Liver (tissue), 3 donors: ENCODE measurements at regions not wholly inside any gene's neighbourhood (a gene's known extent, or its start where the extent isn't known, plus 50 kb on each side); places are given as distances from the start of the nearest gene placed in this dataset.

Source experiments
- ATF3 ChIP-seq: IDR thresholded peaks from 2 replicates; pipeline ENCODE4 v1.6.1; 2016; ENCODE audit warnings: antibody characterized with exemption
- CTCF ChIP-seq: fragments of 150-350 bp; IDR thresholded peaks from 2 replicates; pipeline ENCODE4 v1.5.1; 2017; ENCODE audit warnings: improper control_type of control experiment, low read depth, low read length; ENCODE audit not compliant: missing input control
- EGR1 ChIP-seq, 2 donors: IDR thresholded peaks; 2 replicates each; pipeline ENCODE4 v1.6.1; 2016 to 2018; ENCODE audit warnings: antibody characterized with exemption in 2 of 2, low read depth in 2 of 2
- FOXA1 ChIP-seq: IDR thresholded peaks from 2 replicates; pipeline ENCODE4 v1.6.1; 2016; ENCODE audit warnings: antibody characterized with exemption
- GABPA ChIP-seq, 2 donors: IDR thresholded peaks in 1 of 2; conservative IDR thresholded peaks in 1 of 2; 2 replicates each; pipeline ENCODE4 v1.6.1; 2016; ENCODE audit warnings: antibody characterized with exemption in 2 of 2, mild to moderate bottlenecking in 1 of 2, moderate library complexity in 1 of 2
- HNF4G ChIP-seq: IDR thresholded peaks from 2 replicates; pipeline ENCODE4 v1.6.1; 2016; ENCODE audit warnings: antibody characterized with exemption
- JUND ChIP-seq, 2 donors: IDR thresholded peaks; 2 replicates each; pipeline ENCODE4 v1.6.1; 2016; ENCODE audit warnings: antibody characterized with exemption in 2 of 2
- MAX ChIP-seq: IDR thresholded peaks from 2 replicates; pipeline ENCODE4 v1.6.1; 2016; ENCODE audit warnings: antibody characterized with exemption
- RAD21 ChIP-seq, 2 donors: IDR thresholded peaks; 2 replicates each; pipeline ENCODE4 v1.6.1; 2016; ENCODE audit warnings: antibody characterized with exemption in 2 of 2, mild to moderate bottlenecking in 2 of 2
- REST ChIP-seq: IDR thresholded peaks from 2 replicates; pipeline ENCODE4 v1.6.1; 2016; ENCODE audit warnings: antibody characterized with exemption, mild to moderate bottlenecking
- SP1 ChIP-seq: IDR thresholded peaks from 2 replicates; pipeline ENCODE4 v1.6.1; 2018; ENCODE audit warnings: antibody characterized with exemption, mild to moderate bottlenecking
- TAF1 ChIP-seq: conservative IDR thresholded peaks from 2 replicates; pipeline ENCODE4 v1.6.1; 2016; ENCODE audit warnings: antibody characterized with exemption, mild to moderate bottlenecking
- YY1 ChIP-seq: IDR thresholded peaks from 2 replicates; pipeline ENCODE4 v1.6.1; 2016; ENCODE audit warnings: antibody characterized with exemption, mild to moderate bottlenecking
- ZBTB33 ChIP-seq: IDR thresholded peaks from 2 replicates; pipeline ENCODE4 v1.6.1; 2016; ENCODE audit warnings: antibody characterized with exemption
- donor health status: healthy.
- donor health status: healthy.

GRCh38 chr11:109677876-109678275 lies 255.9 kb downstream of the C11orf87 start:
- no peak for TF ChIP-seq CTCF
- no peak for TF ChIP-seq FOXA1
- no peak for TF ChIP-seq SP1
- TF ChIP-seq MAX, result no peak
- TF ChIP-seq YY1, result no peak
- TF ChIP-seq ZBTB33, result no peak
- TF ChIP-seq TAF1, result no peak
- TF ChIP-seq REST, result no peak
- TF ChIP-seq RAD21 (IDR thresholded peaks at IDR 0.05), result no peak
- no peak for TF ChIP-seq GABPA (IDR thresholded peaks at IDR 0.05 in 1 of 2, conservative IDR thresholded peaks at IDR 0.05 in 1 of 2)
- no peak for TF ChIP-seq ATF3
- TF ChIP-seq HNF4G, result no peak
- TF ChIP-seq EGR1 (IDR thresholded peaks at IDR 0.05; ENCODE audit: low read depth in 2 of 2), result no peak
- no peak for TF ChIP-seq JUND (IDR thresholded peaks at IDR 0.05)
